ENCODE measurements at regions not wholly inside any gene's neighbourhood (a gene's known extent, or its start where the extent isn't known, plus 50 kb on each side); places are given as distances from the start of the nearest gene placed in this dataset.

GRCh38 chr5:67617051-67617450 lies 420.5 kb upstream of the CD180 start:
- H3K4me2 ChIP-seq (replicated peaks; ENCODE audit: low read depth, low read length, poor library complexity, severe bottlenecking), result no peak overlapping the region
- H2AFZ ChIP-seq (ENCODE audit: insufficient read depth, low read depth, low read length, poor library complexity, severe bottlenecking), result no peak overlapping the region
- no peaks in the 10 kb centered on the region for H3K27me3 ChIP-seq (replicated peaks in 1 of 4; ENCODE audit: control extremely low read depth in 1 of 4, control insufficient read depth in 3 of 4, insufficient read depth in 4 of 4, low read length in 3 of 4)
- Mint-ChIP-seq H3K4me3 (no peak overlapping the region), H3K27me3 (peaks cover 3% of the 10 kb centered on the region), H3K4me1 (peaks cover 2% of the 10 kb centered on the region), H3K9me3 (ENCODE audit: insufficient read depth) (no peaks in the 10 kb centered on the region), H3K27ac (no peak overlapping the region)
- CTCF ChIA-PET, result no interaction called here
- TF ChIP-seq, protein P1, sequence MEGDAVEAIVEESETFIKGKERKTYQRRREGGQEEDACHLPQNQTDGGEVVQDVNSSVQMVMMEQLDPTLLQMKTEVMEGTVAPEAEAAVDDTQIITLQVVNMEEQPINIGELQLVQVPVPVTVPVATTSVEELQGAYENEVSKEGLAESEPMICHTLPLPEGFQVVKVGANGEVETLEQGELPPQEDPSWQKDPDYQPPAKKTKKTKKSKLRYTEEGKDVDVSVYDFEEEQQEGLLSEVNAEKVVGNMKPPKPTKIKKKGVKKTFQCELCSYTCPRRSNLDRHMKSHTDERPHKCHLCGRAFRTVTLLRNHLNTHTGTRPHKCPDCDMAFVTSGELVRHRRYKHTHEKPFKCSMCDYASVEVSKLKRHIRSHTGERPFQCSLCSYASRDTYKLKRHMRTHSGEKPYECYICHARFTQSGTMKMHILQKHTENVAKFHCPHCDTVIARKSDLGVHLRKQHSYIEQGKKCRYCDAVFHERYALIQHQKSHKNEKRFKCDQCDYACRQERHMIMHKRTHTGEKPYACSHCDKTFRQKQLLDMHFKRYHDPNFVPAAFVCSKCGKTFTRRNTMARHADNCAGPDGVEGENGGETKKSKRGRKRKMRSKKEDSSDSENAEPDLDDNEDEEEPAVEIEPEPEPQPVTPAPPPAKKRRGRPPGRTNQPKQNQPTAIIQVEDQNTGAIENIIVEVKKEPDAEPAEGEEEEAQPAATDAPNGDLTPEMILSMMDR (IDR thresholded peaks at IDR 0.05), result no peak
- TF ChIP-seq EZH2 (IDR thresholded peaks at IDR 0.05; ENCODE audit: borderline replicate concordance, insufficient read depth, low read depth, low read length, poor library complexity, severe bottlenecking), result no peak
- H3K79me2 ChIP-seq (ENCODE audit: control insufficient read depth, insufficient read depth, low read length), result no peaks in the 10 kb centered on the region
- no peaks in the 10 kb centered on the region for H4K20me1 ChIP-seq (ENCODE audit: control insufficient read depth, insufficient read depth, low read length, poor library complexity, severe bottlenecking)
- intact Hi-C loops (cut with micrococcal nuclease), result no loop called here
- H3K9ac ChIP-seq (ENCODE audit: low read length), result no peak overlapping the region
- H3K27ac ChIP-seq (ENCODE audit: low read length in 2 of 2), result no peak overlapping the region
- 100% methylated on average over 1 of the region's 3 CpGs for WGBS (ENCODE audit: insufficient coverage)
- H3K36me3 ChIP-seq (replicated peaks in 1 of 2; ENCODE audit: control extremely low read depth in 1 of 2, control insufficient read depth in 1 of 2, extremely low read depth in 1 of 2, insufficient read depth in 2 of 2, low read length in 1 of 2), result no peaks in the 10 kb centered on the region
- no peak overlapping the region for H3K4me3 ChIP-seq (ENCODE audit: control extremely low read depth in 1 of 5, extremely low read depth in 1 of 5, insufficient read depth in 1 of 5, low read depth in 2 of 5, low read length in 4 of 5)
- no peak for ATAC-seq (ENCODE audit: low read depth)
- H3K4me1 ChIP-seq (ENCODE audit: control insufficient read depth in 2 of 2, insufficient read depth in 2 of 2, low read length in 2 of 2), result no peaks in the 10 kb centered on the region
- no peaks in the 10 kb centered on the region for H3K9me3 ChIP-seq (ENCODE audit: control extremely low read depth in 1 of 3, control insufficient read depth in 2 of 3, insufficient read depth in 1 of 3, low read length in 2 of 3)
- POLR2A ChIA-PET, result no interaction called here
- no peak for DNase-seq

GRCh38 chr5:67612961-67613360 lies 416.4 kb upstream of the CD180 start:
- no peaks in the 10 kb centered on the region for H3K27me3 Mint-ChIP-seq
- Histone ChIP-seq H3K36me3 (replicated peaks in 1 of 2; ENCODE audit: control extremely low read depth in 1 of 2, control insufficient read depth in 1 of 2, extremely low read depth in 1 of 2, insufficient read depth in 2 of 2, low read length in 1 of 2) (no peaks in the 10 kb centered on the region), H3K9ac (ENCODE audit: low read length) (no peak overlapping the region), H3K79me2 (ENCODE audit: control insufficient read depth, insufficient read depth, low read length) (no peaks in the 10 kb centered on the region), H3K4me3 (ENCODE audit: control extremely low read depth in 1 of 5, extremely low read depth in 1 of 5, insufficient read depth in 1 of 5, low read depth in 2 of 5, low read length in 4 of 5) (no peak overlapping the region), H3K27ac (ENCODE audit: low read length in 2 of 2) (no peak overlapping the region), H3K4me2 (replicated peaks; ENCODE audit: low read depth, low read length, poor library complexity, severe bottlenecking) (no peak overlapping the region), H3K27me3 (replicated peaks in 1 of 4; ENCODE audit: control extremely low read depth in 1 of 4, control insufficient read depth in 3 of 4, insufficient read depth in 4 of 4, low read length in 3 of 4) (no peaks in the 10 kb centered on the region), H2AFZ (ENCODE audit: insufficient read depth, low read depth, low read length, poor library complexity, severe bottlenecking) (no peak overlapping the region), H4K20me1 (ENCODE audit: control insufficient read depth, insufficient read depth, low read length, poor library complexity, severe bottlenecking) (no peaks in the 10 kb centered on the region), H3K4me1 (ENCODE audit: control insufficient read depth in 2 of 2, insufficient read depth in 2 of 2, low read length in 2 of 2) (no peaks in the 10 kb centered on the region), H3K9me3 (ENCODE audit: control extremely low read depth in 1 of 3, control insufficient read depth in 2 of 3, insufficient read depth in 1 of 3, low read length in 2 of 3) (no peaks in the 10 kb centered on the region)
- DNase-seq (no peak), ATAC-seq (ENCODE audit: low read depth) (no peak)
- TF ChIP-seq, protein P1 (IDR thresholded peaks at IDR 0.05), result no peak
- no peak for TF ChIP-seq EZH2 (IDR thresholded peaks at IDR 0.05; ENCODE audit: borderline replicate concordance, insufficient read depth, low read depth, low read length, poor library complexity, severe bottlenecking)
- no peak overlapping the region for H3K27ac Mint-ChIP-seq
- ChIA-PET POLR2A (no interaction called here), CTCF (no interaction called here)
- intact Hi-C loops (cut with micrococcal nuclease), result no loop called here
- WGBS (ENCODE audit: insufficient coverage), result 100% methylated on average over 1 of the region's 4 CpGs
- H3K9me3 Mint-ChIP-seq (ENCODE audit: insufficient read depth), result no peaks in the 10 kb centered on the region
- no peaks in the 10 kb centered on the region for H3K4me1 Mint-ChIP-seq
- H3K4me3 Mint-ChIP-seq, result no peak overlapping the region

Data from B cell (primary cell).